ENCODE measurements at regions not wholly inside any gene's neighbourhood (a gene's known extent, or its start where the extent isn't known, plus 50 kb on each side); places are given as distances from the start of the nearest gene placed in this dataset.

- TF ChIP-seq TAF1 (IDR thresholded peaks at IDR 0.05; ENCODE audit: low read depth) (no peak), TEAD4 (IDR thresholded peaks at IDR 0.05) (no peak), MAX (IDR thresholded peaks at IDR 0.05) (no peak), EP300 (IDR thresholded peaks at IDR 0.05; ENCODE audit: borderline replicate concordance) (no peak), TCF12 (IDR thresholded peaks at IDR 0.05; ENCODE audit: low read depth) (no peak), RAD21 (IDR thresholded peaks at IDR 0.05; ENCODE audit: low read depth) (no peak), USF1 (IDR thresholded peaks at IDR 0.05) (no peak), REST (IDR thresholded peaks at IDR 0.05; ENCODE audit: low read depth) (no peak), ZBTB7A (IDR thresholded peaks at IDR 0.05; ENCODE audit: low read depth) (no peak), EGR1 (IDR thresholded peaks at IDR 0.05) (no peak), NFIC (IDR thresholded peaks at IDR 0.05) (no peak), CREB1 (IDR thresholded peaks at IDR 0.05; ENCODE audit: low read depth) (no peak), FOXM1 (IDR thresholded peaks at IDR 0.05; ENCODE audit: borderline replicate concordance, low read depth) (no peak), YY1 (IDR thresholded peaks at IDR 0.05; ENCODE audit: low read depth) (no peak), CEBPB (IDR thresholded peaks at IDR 0.05) (no peak)
Observed at GRCh38 chr7:133139801-133140200, 57.9 kb upstream of the CHCHD3 start.

- TF ChIP-seq NFIC (IDR thresholded peaks at IDR 0.05) = no peak
- no peak for TF ChIP-seq EP300 (IDR thresholded peaks at IDR 0.05; ENCODE audit: borderline replicate concordance)
- TF ChIP-seq CREB1 (IDR thresholded peaks at IDR 0.05; ENCODE audit: low read depth) = no peak
- no peak for TF ChIP-seq FOXM1 (IDR thresholded peaks at IDR 0.05; ENCODE audit: borderline replicate concordance, low read depth)
- TF ChIP-seq RAD21 (IDR thresholded peaks at IDR 0.05; ENCODE audit: low read depth) = no peak
- no peak for TF ChIP-seq EGR1 (IDR thresholded peaks at IDR 0.05)
- TF ChIP-seq ZBTB7A (IDR thresholded peaks at IDR 0.05; ENCODE audit: low read depth) = no peak
- TF ChIP-seq TEAD4 (IDR thresholded peaks at IDR 0.05) = no peak
- no peak for TF ChIP-seq YY1 (IDR thresholded peaks at IDR 0.05; ENCODE audit: low read depth)
- TF ChIP-seq CEBPB (IDR thresholded peaks at IDR 0.05) = no peak
- no peak for TF ChIP-seq MAX (IDR thresholded peaks at IDR 0.05)
- TF ChIP-seq REST (IDR thresholded peaks at IDR 0.05; ENCODE audit: low read depth) = no peak
- no peak for TF ChIP-seq TAF1 (IDR thresholded peaks at IDR 0.05; ENCODE audit: low read depth)
- no peak for TF ChIP-seq TCF12 (IDR thresholded peaks at IDR 0.05; ENCODE audit: low read depth)
Observed at GRCh38 chr7:133140994-133141595, 59.2 kb upstream of the CHCHD3 start.

DNA sequence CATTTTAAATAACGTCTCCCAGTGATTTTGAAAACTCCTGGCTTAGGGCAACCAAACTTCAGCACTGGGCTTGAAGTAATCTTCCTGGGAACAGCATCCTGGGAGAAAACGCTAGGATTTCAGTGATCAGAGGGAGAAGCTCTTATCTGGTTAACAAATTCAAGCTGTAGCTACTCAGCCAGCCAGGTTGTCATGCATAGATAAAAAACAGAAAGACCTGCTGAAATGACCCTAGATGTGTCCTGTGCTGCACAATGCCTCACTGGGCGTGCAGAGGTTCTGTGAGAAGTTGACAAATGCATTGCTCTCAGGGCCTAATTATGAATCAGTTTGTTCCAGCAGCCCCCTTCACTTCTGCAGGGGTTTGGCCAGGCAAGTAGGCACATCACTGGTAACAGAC, 68.9 kb upstream of the CHCHD3 start:
- no peak for TF ChIP-seq CEBPB (IDR thresholded peaks at IDR 0.05)
- TF ChIP-seq MAX (IDR thresholded peaks at IDR 0.05) = no peak
- no peak for TF ChIP-seq EP300 (IDR thresholded peaks at IDR 0.05; ENCODE audit: borderline replicate concordance)
- TF ChIP-seq EGR1 (IDR thresholded peaks at IDR 0.05) = no peak
- no peak for TF ChIP-seq RAD21 (IDR thresholded peaks at IDR 0.05; ENCODE audit: low read depth)
- no peak for TF ChIP-seq ZBTB7A (IDR thresholded peaks at IDR 0.05; ENCODE audit: low read depth)
- TF ChIP-seq TEAD4 (IDR thresholded peaks at IDR 0.05) = no peak
- TF ChIP-seq TCF12 (IDR thresholded peaks at IDR 0.05; ENCODE audit: low read depth) = no peak
- no peak for TF ChIP-seq YY1 (IDR thresholded peaks at IDR 0.05; ENCODE audit: low read depth)
- TF ChIP-seq NFIC (IDR thresholded peaks at IDR 0.05) = no peak
- no peak for TF ChIP-seq CREB1 (IDR thresholded peaks at IDR 0.05; ENCODE audit: low read depth)
- no peak for TF ChIP-seq FOXM1 (IDR thresholded peaks at IDR 0.05; ENCODE audit: borderline replicate concordance, low read depth)
- no peak for TF ChIP-seq USF1 (IDR thresholded peaks at IDR 0.05)
- no peak for TF ChIP-seq REST (IDR thresholded peaks at IDR 0.05; ENCODE audit: low read depth)
- TF ChIP-seq TAF1 (IDR thresholded peaks at IDR 0.05; ENCODE audit: low read depth) = no peak

DNA sequence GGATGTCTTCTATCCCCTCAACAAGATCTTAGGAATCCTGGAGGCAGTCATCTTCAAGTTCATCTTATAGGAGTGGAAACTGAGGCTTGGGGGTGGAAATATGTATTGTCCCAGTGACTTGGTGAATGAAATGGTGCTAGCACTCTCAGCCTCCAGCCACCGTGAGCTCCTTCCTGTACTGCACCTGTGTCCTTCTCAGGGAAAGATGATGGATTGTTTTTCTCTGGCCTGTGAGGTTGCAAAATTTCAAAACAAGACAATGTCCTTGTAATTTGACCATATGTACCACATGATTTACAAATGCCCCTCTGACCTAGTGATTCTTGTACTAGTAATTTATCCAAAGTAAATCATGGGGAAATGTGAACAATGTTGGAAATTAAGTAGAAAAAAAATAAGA, 71.0 kb upstream of the CHCHD3 start:
- no peak for TF ChIP-seq NFIC (IDR thresholded peaks at IDR 0.05)
- no peak for TF ChIP-seq CREB1 (IDR thresholded peaks at IDR 0.05; ENCODE audit: low read depth)
- no peak for TF ChIP-seq YY1 (IDR thresholded peaks at IDR 0.05; ENCODE audit: low read depth)
- no peak for TF ChIP-seq CEBPB (IDR thresholded peaks at IDR 0.05)
- TF ChIP-seq USF1 (IDR thresholded peaks at IDR 0.05) = no peak
- no peak for TF ChIP-seq MAX (IDR thresholded peaks at IDR 0.05)

All from Ishikawa (cell line).